HEK293 (cell line): ENCODE measurements at regions not wholly inside any gene's neighbourhood (a gene's known extent, or its start where the extent isn't known, plus 50 kb on each side); places are given as distances from the start of the nearest gene placed in this dataset.

Experiments used
- CTCF ChIP-seq: fragments of 450-650 bp; formaldehyde crosslinking; IDR thresholded peaks from 2 replicates; pipeline ENCODE4 v1.5.1; 2016; ENCODE audit warnings: missing biosample characterization, missing genetic modification characterization
- ZBTB8A ChIP-seq: fragments of 450-650 bp; formaldehyde crosslinking; IDR thresholded peaks from 2 replicates; pipeline ENCODE4 v1.5.1; 2016; ENCODE audit warnings: missing biosample characterization, missing genetic modification characterization
- ZNF792 ChIP-seq: fragments of 450-650 bp; formaldehyde crosslinking; IDR thresholded peaks from 2 replicates; pipeline ENCODE4 v1.5.1; 2016; ENCODE audit warnings: missing biosample characterization, missing genetic modification characterization
- ZSCAN4 ChIP-seq: fragments of 450-650 bp; formaldehyde crosslinking; IDR thresholded peaks from 2 replicates; pipeline ENCODE4 v1.5.1; 2017; ENCODE audit warnings: missing biosample characterization, missing genetic modification characterization

DNA sequence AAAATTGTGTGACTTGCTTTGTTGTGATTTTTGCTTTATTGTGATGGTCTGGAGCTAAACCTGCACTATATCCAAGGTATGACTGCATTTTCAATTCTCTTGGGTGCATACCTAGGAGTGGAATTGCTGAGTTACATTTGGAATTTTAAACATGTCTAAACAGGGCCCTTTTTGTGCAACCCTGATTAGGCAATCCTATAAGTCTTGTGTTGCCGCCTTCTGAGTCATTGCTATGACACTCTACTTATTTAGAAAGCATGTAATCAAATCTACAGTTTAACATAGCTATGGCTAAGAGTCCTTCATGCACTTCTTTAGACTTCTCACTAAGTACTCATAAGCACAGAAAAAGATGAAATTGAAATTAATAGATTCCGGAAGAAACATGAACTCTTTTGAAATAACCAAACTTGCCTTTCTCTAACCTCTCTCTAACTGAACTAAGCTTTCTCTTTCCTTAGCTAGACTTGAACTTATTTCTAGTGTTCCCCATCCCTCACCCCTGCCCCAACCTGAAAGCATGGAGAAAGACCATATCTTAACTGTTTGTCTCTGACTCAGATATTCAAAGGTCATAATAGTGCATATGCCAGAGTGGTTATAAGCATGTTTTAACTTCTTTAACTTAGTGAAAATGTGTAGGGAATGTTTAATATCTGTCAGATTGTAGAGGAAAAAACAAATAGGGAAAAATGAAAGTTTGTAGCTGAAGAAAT is 203.0 kb downstream of the SNAPC1 start:
- TF ChIP-seq ZSCAN4 (tag by site-specific recombination) (no peak), CTCF (no peak), ZBTB8A (no peak), ZNF792 (no peak)
